Ascending aorta (tissue), 2 donors: ENCODE measurements at regions not wholly inside any gene's neighbourhood (a gene's known extent, or its start where the extent isn't known, plus 50 kb on each side); places are given as distances from the start of the nearest gene placed in this dataset.

ENCODE experiments used
- DNase-seq, 2 donors: peaks; one replicate each; pipeline ENCODE4 v3.0.0-alpha.2; 2019; ENCODE audit warnings: low spot score in 2 of 2
- H3K27ac ChIP-seq, 2 donors: fragments of 200-600 bp; sonication (generic); one replicate each; pipeline ENCODE4 v1.5.1; 2016 to 2017; ENCODE audit warnings: mild to moderate bottlenecking in 1 of 2
- H3K27me3 ChIP-seq: fragments of 200-600 bp; sonication (generic); one replicate; pipeline ENCODE4 v1.5.1; 2017
- H3K36me3 ChIP-seq, 2 donors: fragments of 200-600 bp; sonication (generic); one replicate each; pipeline ENCODE4 v1.5.1; 2016
- H3K4me1 ChIP-seq, 2 donors: fragments of 200-600 bp; sonication (generic); one replicate each; pipeline ENCODE4 v1.5.1; 2016 to 2017; ENCODE audit warnings: mild to moderate bottlenecking in 1 of 2
- H3K4me3 ChIP-seq, 2 donors: fragments of 200-600 bp; sonication (generic); one replicate each; pipeline ENCODE4 v1.5.1; 2016 to 2017; ENCODE audit warnings: mild to moderate bottlenecking in 1 of 2
- H3K9me3 ChIP-seq, 2 donors: fragments of 200-600 bp; sonication (generic); one replicate each; pipeline ENCODE4 v1.5.1; 2016
- intact Hi-C: fragments of 100-400 bp; cut with DNase I; formaldehyde crosslinking; loops from one replicate; pipeline ENCODE4 v1.15.1; 2023
- TF ChIP-seq, protein P1 (sequence below), 3 experiments: fragments of 200-600 bp in 2 of 3; fragments of 450-650 bp in 1 of 3; sonication (generic) in 2 of 3; IDR thresholded peaks; one replicate each; pipeline ENCODE4 v1.5.1; 2016 to 2019; ENCODE audit warnings: antibody characterized with exemption in 3 of 3, mild to moderate bottlenecking in 1 of 3, moderate library complexity in 1 of 3

DNA sequence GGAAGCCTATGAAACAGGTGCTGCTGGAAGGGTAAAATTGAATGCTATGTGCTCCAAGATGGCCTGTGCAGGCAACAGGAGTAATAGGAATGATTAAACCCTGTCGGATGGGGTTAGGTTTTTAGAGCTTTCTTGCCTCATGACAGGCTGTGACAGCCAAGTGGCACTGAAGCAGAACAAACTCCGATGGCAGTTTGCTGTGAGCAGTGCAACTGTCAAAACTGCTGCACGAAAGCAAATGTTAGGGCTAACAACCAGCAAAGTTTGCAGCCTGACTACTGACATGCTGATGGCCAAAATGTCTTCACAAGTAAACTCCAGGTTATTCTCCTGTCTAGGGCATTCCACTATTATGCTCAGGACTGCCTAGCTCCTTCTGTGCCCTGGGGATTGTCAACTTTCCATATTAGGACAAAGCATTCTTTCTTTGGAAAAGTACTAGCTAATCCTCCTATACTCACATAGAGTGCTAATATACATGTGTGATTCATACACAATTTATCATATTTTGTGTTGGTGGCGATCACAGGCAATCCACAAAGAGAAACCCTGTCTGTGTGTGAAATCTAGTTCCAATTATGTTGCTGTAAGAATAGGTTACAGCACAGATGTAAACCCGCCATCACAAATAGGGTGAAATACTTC is 486.6 kb upstream of the TENM3 start:
- Histone ChIP-seq H3K27ac (no peak overlapping the region), H3K4me3 (no peak overlapping the region), H3K36me3 (no peaks in the 10 kb centered on the region), H3K9me3 (no peaks in the 10 kb centered on the region), H3K4me1 (no peaks in the 10 kb centered on the region), H3K27me3 (no peaks in the 10 kb centered on the region)
- no peak for DNase-seq
- TF ChIP-seq, protein P1, sequence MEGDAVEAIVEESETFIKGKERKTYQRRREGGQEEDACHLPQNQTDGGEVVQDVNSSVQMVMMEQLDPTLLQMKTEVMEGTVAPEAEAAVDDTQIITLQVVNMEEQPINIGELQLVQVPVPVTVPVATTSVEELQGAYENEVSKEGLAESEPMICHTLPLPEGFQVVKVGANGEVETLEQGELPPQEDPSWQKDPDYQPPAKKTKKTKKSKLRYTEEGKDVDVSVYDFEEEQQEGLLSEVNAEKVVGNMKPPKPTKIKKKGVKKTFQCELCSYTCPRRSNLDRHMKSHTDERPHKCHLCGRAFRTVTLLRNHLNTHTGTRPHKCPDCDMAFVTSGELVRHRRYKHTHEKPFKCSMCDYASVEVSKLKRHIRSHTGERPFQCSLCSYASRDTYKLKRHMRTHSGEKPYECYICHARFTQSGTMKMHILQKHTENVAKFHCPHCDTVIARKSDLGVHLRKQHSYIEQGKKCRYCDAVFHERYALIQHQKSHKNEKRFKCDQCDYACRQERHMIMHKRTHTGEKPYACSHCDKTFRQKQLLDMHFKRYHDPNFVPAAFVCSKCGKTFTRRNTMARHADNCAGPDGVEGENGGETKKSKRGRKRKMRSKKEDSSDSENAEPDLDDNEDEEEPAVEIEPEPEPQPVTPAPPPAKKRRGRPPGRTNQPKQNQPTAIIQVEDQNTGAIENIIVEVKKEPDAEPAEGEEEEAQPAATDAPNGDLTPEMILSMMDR (IDR thresholded peaks at IDR 0.05) = no peak
- intact Hi-C loops = no loop called here

DNA sequence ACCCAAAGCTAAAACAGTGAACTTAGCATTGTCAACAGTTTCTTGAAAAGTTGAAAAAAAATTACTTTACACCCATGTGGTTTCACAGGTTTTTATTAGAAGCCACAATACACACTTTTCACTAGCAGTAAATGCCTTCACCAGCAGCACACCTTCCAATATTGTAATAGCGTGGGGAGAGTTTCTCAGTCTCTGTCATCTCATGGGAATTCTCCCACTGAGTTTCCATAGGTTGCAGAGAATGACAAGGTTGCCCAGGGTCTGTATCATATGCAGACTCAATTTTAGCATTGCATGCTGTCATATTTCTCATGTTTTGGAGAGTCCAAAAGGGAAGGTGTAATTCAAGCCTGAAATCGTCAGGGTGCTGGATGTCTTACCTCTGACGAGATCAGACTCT is 486.1 kb upstream of the TENM3 start:
- Histone ChIP-seq H3K27ac (no peak overlapping the region), H3K27me3 (no peaks in the 10 kb centered on the region), H3K4me3 (no peak overlapping the region), H3K9me3 (no peaks in the 10 kb centered on the region), H3K36me3 (no peaks in the 10 kb centered on the region), H3K4me1 (no peaks in the 10 kb centered on the region)
- intact Hi-C loops = no loop called here
- TF ChIP-seq, protein P1 (IDR thresholded peaks at IDR 0.05) = no peak
- DNase-seq = no peak

DNA sequence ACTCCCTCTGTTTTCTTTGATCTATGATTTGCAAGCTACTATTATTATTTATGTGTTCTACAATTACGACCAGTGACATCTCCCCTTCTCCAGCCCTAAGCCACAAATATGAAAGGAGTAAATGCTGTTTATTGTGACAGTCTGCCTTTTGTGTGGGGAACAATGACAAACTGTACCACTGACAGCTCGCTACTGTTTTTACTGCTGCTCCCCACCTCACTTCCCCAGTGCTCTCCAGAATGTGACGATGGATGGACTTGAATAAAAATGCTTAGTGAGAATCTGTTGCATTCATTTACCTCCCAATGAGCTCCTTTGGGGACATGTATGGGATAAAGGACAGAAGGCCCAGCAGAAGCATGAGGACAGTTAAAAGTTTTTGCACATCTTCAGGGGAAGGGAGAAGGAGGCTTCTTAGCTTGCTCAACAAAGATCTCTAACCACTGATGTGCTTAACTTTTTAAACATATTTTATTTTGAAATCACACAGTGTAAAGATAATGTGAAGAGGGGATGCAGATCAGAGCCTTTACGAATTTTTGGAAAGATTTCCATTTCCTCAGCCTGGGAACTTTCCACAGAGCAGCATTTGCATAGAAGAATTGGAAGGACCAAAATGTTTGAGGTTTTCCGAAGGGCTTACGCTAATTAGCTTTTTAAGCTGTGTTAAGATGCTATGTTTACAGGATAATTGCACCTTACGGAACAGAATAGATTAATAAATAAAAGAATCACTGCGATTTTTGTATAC is 485.1 kb upstream of the TENM3 start:
- Histone ChIP-seq H3K36me3 (no peaks in the 10 kb centered on the region), H3K4me3 (no peak overlapping the region), H3K9me3 (no peaks in the 10 kb centered on the region), H3K27me3 (no peaks in the 10 kb centered on the region), H3K4me1 (no peaks in the 10 kb centered on the region), H3K27ac (no peak overlapping the region)
- intact Hi-C loops = no loop called here
- TF ChIP-seq, protein P1 (IDR thresholded peaks at IDR 0.05) = no peak
- no peak for DNase-seq

DNA sequence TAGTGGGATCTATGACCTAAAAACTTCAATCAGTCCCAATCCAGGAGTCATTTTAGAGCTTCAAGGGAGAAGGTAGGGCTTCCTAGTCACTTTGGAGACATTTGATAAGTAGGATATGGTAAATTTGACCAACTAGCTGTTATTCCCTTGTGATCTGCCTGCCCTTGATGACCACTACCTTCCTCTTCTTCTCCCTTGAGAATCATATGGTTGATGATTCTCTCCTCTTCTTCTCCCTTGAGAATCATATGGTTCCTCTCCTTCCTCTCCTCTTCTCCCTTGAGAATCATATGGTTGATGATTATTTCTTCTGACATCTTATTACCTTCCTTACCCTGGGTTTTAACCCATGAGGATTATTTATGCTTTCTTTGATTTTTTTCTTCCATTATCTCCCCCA is 482.6 kb upstream of the TENM3 start:
- intact Hi-C loops = no loop called here
- TF ChIP-seq, protein P1 (IDR thresholded peaks at IDR 0.05) = no peak
- Histone ChIP-seq H3K27ac (no peak overlapping the region), H3K27me3 (no peaks in the 10 kb centered on the region), H3K36me3 (no peaks in the 10 kb centered on the region), H3K4me1 (no peaks in the 10 kb centered on the region), H3K9me3 (no peaks in the 10 kb centered on the region), H3K4me3 (no peak overlapping the region)
- no peak for DNase-seq

DNA sequence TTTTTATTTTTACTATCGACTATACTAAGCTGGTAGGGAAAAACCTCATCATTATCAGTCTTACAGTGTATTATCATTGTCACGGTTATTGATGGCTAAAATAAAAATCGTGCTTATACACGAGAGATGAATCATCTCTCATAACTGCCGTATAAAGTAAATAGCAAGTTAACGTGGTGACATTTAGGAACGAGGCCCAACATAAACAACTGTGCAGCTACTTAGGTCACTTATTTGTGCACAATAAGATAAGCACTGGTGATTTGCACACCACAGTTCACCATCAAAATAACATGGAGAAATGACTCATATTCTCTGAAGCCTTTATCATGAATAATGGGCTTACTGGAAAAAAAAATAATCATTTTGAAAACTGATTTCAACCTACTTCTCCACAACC is 482.0 kb upstream of the TENM3 start:
- H3K36me3 ChIP-seq = no peaks in the 10 kb centered on the region
- no peak for DNase-seq
- no peak overlapping the region for H3K4me3 ChIP-seq
- H3K4me1 ChIP-seq = no peaks in the 10 kb centered on the region
- intact Hi-C loops = no loop called here
- no peak overlapping the region for H3K27ac ChIP-seq
- H3K9me3 ChIP-seq = no peaks in the 10 kb centered on the region
- TF ChIP-seq, protein P1 (IDR thresholded peaks at IDR 0.05) = no peak
- no peaks in the 10 kb centered on the region for H3K27me3 ChIP-seq
